ENCODE measurements at regions not wholly inside any gene's neighbourhood (a gene's known extent, or its start where the extent isn't known, plus 50 kb on each side); places are given as distances from the start of the nearest gene placed in this dataset.

GRCh38 chr11:38256436-38256835 lies 1658.4 kb upstream of the RAG2 start (continued):
- TF ChIP-seq NFYB (CRISPR knock-in tag; IDR thresholded peaks at IDR 0.05) (no peak), ZNF878 (CRISPR knock-in tag; IDR thresholded peaks at IDR 0.05) (no peak), SATB2 (CRISPR knock-in tag; IDR thresholded peaks at IDR 0.05) (no peak)

GRCh38 chr11:38254913-38255312 lies 1656.9 kb upstream of the RAG2 start:
- DNase-seq (ENCODE audit: low spot score) (no peak), FAIRE-seq (no peak), ATAC-seq (no peak)
- H3K36me3 ChIP-seq (replicated peaks in 1 of 2; ENCODE audit: control insufficient read depth in 1 of 2, insufficient read depth in 2 of 2, low read length in 2 of 2) = no peaks in the 10 kb centered on the region
- intact Hi-C loops (cut with micrococcal nuclease; ENCODE audit: unreplicated experiment) (no loop called here), in situ Hi-C loops (cut with HindIII; ENCODE audit: extremely low pct_ligation_motif_present, low pct_unique_long_range_greater_than_20kb) (no loop called here)
- no TSS peak for BruUV-seq (replicated peaks)
- H3K4me3 ChIP-seq (replicated peaks in 1 of 3; ENCODE audit: insufficient read depth in 1 of 3, low read depth in 2 of 3, low read length in 3 of 3) = no peak overlapping the region
- peaks cover 40% of the 10 kb centered on the region for H3K9me3 ChIP-seq (ENCODE audit: low read length)
- no peak overlapping the region for H3K4me2 ChIP-seq (ENCODE audit: low read depth, low read length)
- H3K27me3 ChIP-seq (ENCODE audit: control insufficient read depth in 1 of 2, insufficient read depth in 2 of 2, low read length in 2 of 2) = no peaks in the 10 kb centered on the region
- 24% methylated on average over 2 of the region's 2 CpGs for WGBS (ENCODE audit: low lambda C conversion rate)
- no peak overlapping the region for H2AFZ ChIP-seq (ENCODE audit: low read length)
- CTCF ChIA-PET (ENCODE audit: low intra/inter-chr PET ratio, low total read pairs) = no interaction called here
- H3K79me2 ChIP-seq (ENCODE audit: insufficient read depth, low read length) = no peaks in the 10 kb centered on the region
- H3K9ac ChIP-seq (ENCODE audit: insufficient read depth, low read depth, low read length) = no peak overlapping the region
- POLR2A ChIA-PET = no interaction called here
- H4K20me1 ChIP-seq (ENCODE audit: insufficient read depth, low read length) = no peaks in the 10 kb centered on the region
- no peak overlapping the region for H3K27ac ChIP-seq (ENCODE audit: extremely low read length, insufficient read depth, low read length)
- H3K4me1 ChIP-seq (ENCODE audit: insufficient read depth, low read length) = no peaks in the 10 kb centered on the region
- TF ChIP-seq ZNF556 (CRISPR knock-in tag; IDR thresholded peaks at IDR 0.05; ENCODE audit: borderline replicate concordance) = no peak
- no peak for TF ChIP-seq ZNF460 (CRISPR knock-in tag; IDR thresholded peaks at IDR 0.05; ENCODE audit: borderline replicate concordance)
- TF ChIP-seq ZNF616 (CRISPR knock-in tag; IDR thresholded peaks at IDR 0.05; ENCODE audit: low read depth) = no peak
- no peak for TF ChIP-seq ZNF446 (CRISPR knock-in tag; IDR thresholded peaks at IDR 0.05)
- no peak for TF ChIP-seq ZNF326 (CRISPR knock-in tag; IDR thresholded peaks at IDR 0.05; ENCODE audit: borderline replicate concordance)
- TF ChIP-seq GRHL1 (CRISPR knock-in tag; conservative IDR thresholded peaks at IDR 0.05) = no peak
- TF ChIP-seq SMYD3 (CRISPR knock-in tag; IDR thresholded peaks at IDR 0.05) = no peak
- no peak for TF ChIP-seq JARID2 (CRISPR knock-in tag; IDR thresholded peaks at IDR 0.05; ENCODE audit: insufficient replicate concordance)
- TF ChIP-seq ZNF562 (CRISPR knock-in tag; IDR thresholded peaks at IDR 0.05; ENCODE audit: borderline replicate concordance) = no peak
- TF ChIP-seq ZC3H4 (CRISPR knock-in tag; IDR thresholded peaks at IDR 0.05; ENCODE audit: borderline replicate concordance) = no peak
- no peak for TF ChIP-seq ZNF547 (CRISPR knock-in tag; IDR thresholded peaks at IDR 0.05)
- TF ChIP-seq SATB2 (CRISPR knock-in tag; IDR thresholded peaks at IDR 0.05) = no peak
- TF ChIP-seq ZUFSP (CRISPR knock-in tag; IDR thresholded peaks at IDR 0.05; ENCODE audit: borderline replicate concordance) = no peak
- no peak for TF ChIP-seq ZNF576 (CRISPR knock-in tag; IDR thresholded peaks at IDR 0.05)
- TF ChIP-seq HNRNPH1 (optimal IDR thresholded peaks at IDR 0.05; ENCODE audit: low read depth, low read length) = no peak

All from HepG2 (cell line).